ENCODE measurements at regions not wholly inside any gene's neighbourhood (a gene's known extent, or its start where the extent isn't known, plus 50 kb on each side); places are given as distances from the start of the nearest gene placed in this dataset.

- TF ChIP-seq POLR2AphosphoS5 (IDR thresholded peaks at IDR 0.05) (no peak), CTCF (IDR thresholded peaks at IDR 0.05) (no peak), POLR2A (IDR thresholded peaks at IDR 0.05) (no peak)
Observed at GRCh38 chr5:169499990-169500505, 83.5 kb upstream of the SPDL1 start.

Measured in prostate gland (tissue), 2 donors.